ENCODE measurements at regions not wholly inside any gene's neighbourhood (a gene's known extent, or its start where the extent isn't known, plus 50 kb on each side); places are given as distances from the start of the nearest gene placed in this dataset.

GRCh38 chr22:48254311-48254873 lies 1491.9 kb downstream of the TBC1D22A start:
- TF ChIP-seq, protein P1, sequence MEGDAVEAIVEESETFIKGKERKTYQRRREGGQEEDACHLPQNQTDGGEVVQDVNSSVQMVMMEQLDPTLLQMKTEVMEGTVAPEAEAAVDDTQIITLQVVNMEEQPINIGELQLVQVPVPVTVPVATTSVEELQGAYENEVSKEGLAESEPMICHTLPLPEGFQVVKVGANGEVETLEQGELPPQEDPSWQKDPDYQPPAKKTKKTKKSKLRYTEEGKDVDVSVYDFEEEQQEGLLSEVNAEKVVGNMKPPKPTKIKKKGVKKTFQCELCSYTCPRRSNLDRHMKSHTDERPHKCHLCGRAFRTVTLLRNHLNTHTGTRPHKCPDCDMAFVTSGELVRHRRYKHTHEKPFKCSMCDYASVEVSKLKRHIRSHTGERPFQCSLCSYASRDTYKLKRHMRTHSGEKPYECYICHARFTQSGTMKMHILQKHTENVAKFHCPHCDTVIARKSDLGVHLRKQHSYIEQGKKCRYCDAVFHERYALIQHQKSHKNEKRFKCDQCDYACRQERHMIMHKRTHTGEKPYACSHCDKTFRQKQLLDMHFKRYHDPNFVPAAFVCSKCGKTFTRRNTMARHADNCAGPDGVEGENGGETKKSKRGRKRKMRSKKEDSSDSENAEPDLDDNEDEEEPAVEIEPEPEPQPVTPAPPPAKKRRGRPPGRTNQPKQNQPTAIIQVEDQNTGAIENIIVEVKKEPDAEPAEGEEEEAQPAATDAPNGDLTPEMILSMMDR (IDR thresholded peaks at IDR 0.05): no peak
- no peak for ATAC-seq
- WGBS, 3 donors: 22 to 31% (median 26%) methylated on average over 13 of the region's 13 CpGs
- DNase-seq: no peak
- H3K9me3 ChIP-seq: no peaks in the 10 kb centered on the region
- H3K27ac ChIP-seq: no peak overlapping the region
- peaks cover 0 to 30% (median 0%) of the 10 kb centered on the region in 3 donors for H3K27me3 ChIP-seq (ENCODE audit: insufficient read depth in 3 of 3, low read length in 2 of 3)
- intact Hi-C loops (cut with DNase I): no loop called here
- no peaks in the 10 kb centered on the region for H3K36me3 ChIP-seq (ENCODE audit: insufficient read depth in 1 of 2, low read depth in 1 of 2)
- no peak overlapping the region for H3K4me3 ChIP-seq
- no peaks in the 10 kb centered on the region for H3K4me1 ChIP-seq

DNA sequence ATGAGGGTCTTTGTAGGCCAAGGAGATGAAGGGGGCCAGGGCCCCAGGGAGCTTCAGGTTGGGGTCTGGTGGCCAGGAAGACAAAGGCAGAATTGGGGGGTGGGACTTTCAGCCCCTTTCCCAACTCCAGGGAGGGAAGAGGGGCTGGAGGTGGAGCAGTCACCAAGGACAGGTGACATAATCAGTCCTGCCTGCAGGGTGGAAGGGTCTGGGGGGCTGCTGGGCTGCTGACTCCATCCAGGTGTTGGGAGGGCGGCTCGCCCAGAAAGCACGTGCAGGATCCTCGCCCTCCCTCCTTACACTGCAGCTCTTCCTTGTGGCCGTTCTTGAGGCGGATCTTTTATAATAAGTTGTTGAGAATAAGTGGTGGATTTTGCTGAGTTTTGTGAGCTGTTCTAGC lies 1491.1 kb downstream of the TBC1D22A start:
- no peaks in the 10 kb centered on the region for H3K9me3 ChIP-seq
- intact Hi-C loops (cut with DNase I): no loop called here
- no peak overlapping the region for H3K4me3 ChIP-seq
- no peak for DNase-seq
- no peaks in the 10 kb centered on the region for H3K36me3 ChIP-seq (ENCODE audit: insufficient read depth in 1 of 2, low read depth in 1 of 2)
- WGBS, 3 donors: 50 to 53% (median 50%) methylated on average over 6 of the region's 6 CpGs
- no peak for ATAC-seq
- H3K4me1 ChIP-seq: no peaks in the 10 kb centered on the region
- TF ChIP-seq, protein P1 (IDR thresholded peaks at IDR 0.05): no peak
- H3K27me3 ChIP-seq (ENCODE audit: insufficient read depth in 3 of 3, low read length in 2 of 3): peaks cover 0 to 24% (median 0%) of the 10 kb centered on the region in 3 donors
- no peak overlapping the region for H3K27ac ChIP-seq

DNA sequence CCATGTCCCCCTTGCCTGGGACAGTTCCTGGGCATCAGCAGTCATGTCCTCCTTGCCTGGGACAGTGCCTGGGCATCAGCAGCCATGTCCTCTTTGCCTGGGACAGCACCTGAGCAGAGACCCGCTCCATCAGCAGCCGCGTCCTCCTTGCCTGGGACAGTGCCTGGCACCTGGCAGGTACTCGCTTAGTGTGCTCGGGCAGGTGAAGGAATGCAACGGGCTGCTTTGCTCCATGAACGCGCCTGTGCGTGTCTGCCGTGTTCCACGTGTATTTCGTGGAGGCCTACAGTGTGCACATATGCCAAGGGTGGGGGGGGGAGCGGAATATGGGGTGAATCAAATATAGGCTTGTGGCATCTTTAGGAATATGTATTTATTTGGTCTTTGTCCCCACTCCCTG lies 1490.7 kb downstream of the TBC1D22A start:
- TF ChIP-seq, protein P1 (IDR thresholded peaks at IDR 0.05): no peak
- no peaks in the 10 kb centered on the region for H3K4me1 ChIP-seq

DNA sequence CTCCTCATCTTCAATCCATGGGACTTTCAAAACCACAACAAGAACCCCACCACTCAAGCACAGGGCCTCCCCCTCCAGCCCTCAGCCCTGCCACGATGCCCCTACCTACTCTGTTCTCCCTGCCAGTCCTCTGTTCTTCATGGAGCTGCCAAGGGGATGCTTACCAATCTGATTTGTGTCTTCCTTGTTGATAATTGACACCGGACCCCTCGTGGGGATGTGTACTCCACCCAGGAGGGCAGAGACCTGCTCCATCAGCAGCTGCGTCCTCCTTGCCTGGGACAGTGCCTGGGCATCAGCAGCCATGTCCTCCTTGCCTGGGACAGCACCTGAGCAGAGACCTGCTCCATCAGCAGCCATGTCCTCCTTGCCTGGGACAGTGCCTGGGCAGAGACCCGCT lies 1489.2 kb downstream of the TBC1D22A start:
- ATAC-seq (no peak), DNase-seq (no peak)
- Histone ChIP-seq H3K27ac (no peak overlapping the region), H3K9me3 (no peaks in the 10 kb centered on the region), H3K27me3 (ENCODE audit: insufficient read depth in 3 of 3, low read length in 2 of 3) (peaks cover 0 to 24% (median 0%) of the 10 kb centered on the region in 3 donors), H3K36me3 (ENCODE audit: insufficient read depth in 1 of 2, low read depth in 1 of 2) (no peaks in the 10 kb centered on the region), H3K4me1 (no peaks in the 10 kb centered on the region), H3K4me3 (no peak overlapping the region)
- WGBS, 3 donors: 70 to 79% (median 72%) methylated on average over 5 of the region's 5 CpGs
- TF ChIP-seq, protein P1 (IDR thresholded peaks at IDR 0.05): no peak
- intact Hi-C loops (cut with DNase I): no loop called here

More for the DNA sequence above, 1490.7 kb downstream of the TBC1D22A start:
- ATAC-seq (no peak), DNase-seq (no peak)
- 86 to 95% (median 89%) methylated on average over 13 of the region's 13 CpGs for WGBS, 3 donors
- Histone ChIP-seq H3K27me3 (ENCODE audit: insufficient read depth in 3 of 3, low read length in 2 of 3) (peaks cover 0 to 21% (median 0%) of the 10 kb centered on the region in 3 donors), H3K9me3 (no peaks in the 10 kb centered on the region), H3K27ac (no peak overlapping the region), H3K36me3 (ENCODE audit: insufficient read depth in 1 of 2, low read depth in 1 of 2) (no peaks in the 10 kb centered on the region), H3K4me3 (no peak overlapping the region)
- intact Hi-C loops (cut with DNase I): no loop called here

All from psoas muscle (tissue), 7 donors.